Gastroesophageal sphincter (tissue), 2 donors: ENCODE measurements at regions not wholly inside any gene's neighbourhood (a gene's known extent, or its start where the extent isn't known, plus 50 kb on each side); places are given as distances from the start of the nearest gene placed in this dataset.
"Not testable (repeated sequence)": the region's sequence is repeated elsewhere in the genome, so short reads cannot be mapped to it uniquely, and the experiment has no call there.

Experiments used
- POLR2A ChIP-seq, 2 donors: fragments of 450-650 bp; IDR thresholded peaks; one replicate each; pipeline ENCODE4 v1.6.1; 2017; ENCODE audit warnings: antibody characterized with exemption in 2 of 2, mild to moderate bottlenecking in 2 of 2, moderate library complexity in 1 of 2
- POLR2AphosphoS5 ChIP-seq: sonication (generic); formaldehyde crosslinking; IDR thresholded peaks from one replicate; pipeline ENCODE4 v1.6.1; 2017; ENCODE audit warnings: antibody characterized with exemption

GRCh38 chr6:19725436-19725835 is 111.7 kb upstream of the ID4 start:
- TF ChIP-seq POLR2A (IDR thresholded peaks at IDR 0.05); POLR2AphosphoS5: not testable (repeated sequence)
